Mammary epithelial cell (primary cell): ENCODE measurements at regions not wholly inside any gene's neighbourhood (a gene's known extent, or its start where the extent isn't known, plus 50 kb on each side); places are given as distances from the start of the nearest gene placed in this dataset.
"Not testable (repeated sequence)": the region's sequence is repeated elsewhere in the genome, so short reads cannot be mapped to it uniquely, and the experiment has no call there.

Experiments used
- EZH2 ChIP-seq: IDR thresholded peaks from 2 replicates; pipeline ENCODE4 v1.6.1; 2012; ENCODE audit warnings: low read length, inconsistent platforms, borderline replicate concordance
- TF ChIP-seq, protein P1 (sequence below), 2 donors: IDR thresholded peaks in 1 of 2; conservative IDR thresholded peaks in 1 of 2; 2 replicates each; pipeline ENCODE4 v1.5.1; 2011 to 2012; ENCODE audit warnings: inconsistent platforms in 2 of 2, low read length in 2 of 2, mild to moderate bottlenecking in 2 of 2, control low read depth in 1 of 2, low read depth in 1 of 2; ENCODE audit not compliant: insufficient read depth in 1 of 2; ENCODE audit errors: extremely low read depth in 1 of 2

DNA sequence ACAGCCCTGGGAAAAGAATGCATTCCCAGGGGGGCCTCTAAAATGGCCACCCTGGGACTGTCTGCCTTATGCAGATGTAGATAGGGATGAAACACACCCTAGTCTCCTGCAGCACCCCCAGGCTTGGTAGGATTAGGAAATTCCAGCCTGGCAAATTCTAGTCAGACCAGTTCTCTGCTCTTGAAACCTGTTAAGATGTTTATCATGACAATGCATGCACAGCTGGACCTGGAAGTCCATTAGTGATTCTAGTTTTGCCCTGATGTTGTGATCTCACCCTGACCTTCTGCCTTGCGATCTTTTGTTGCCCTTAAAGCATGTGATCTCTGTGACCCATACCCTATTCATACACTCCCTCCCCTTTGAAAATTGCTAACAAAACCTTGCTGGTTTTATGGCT, 337.7 kb downstream of the GUCY2F start:
- TF ChIP-seq, protein P1, sequence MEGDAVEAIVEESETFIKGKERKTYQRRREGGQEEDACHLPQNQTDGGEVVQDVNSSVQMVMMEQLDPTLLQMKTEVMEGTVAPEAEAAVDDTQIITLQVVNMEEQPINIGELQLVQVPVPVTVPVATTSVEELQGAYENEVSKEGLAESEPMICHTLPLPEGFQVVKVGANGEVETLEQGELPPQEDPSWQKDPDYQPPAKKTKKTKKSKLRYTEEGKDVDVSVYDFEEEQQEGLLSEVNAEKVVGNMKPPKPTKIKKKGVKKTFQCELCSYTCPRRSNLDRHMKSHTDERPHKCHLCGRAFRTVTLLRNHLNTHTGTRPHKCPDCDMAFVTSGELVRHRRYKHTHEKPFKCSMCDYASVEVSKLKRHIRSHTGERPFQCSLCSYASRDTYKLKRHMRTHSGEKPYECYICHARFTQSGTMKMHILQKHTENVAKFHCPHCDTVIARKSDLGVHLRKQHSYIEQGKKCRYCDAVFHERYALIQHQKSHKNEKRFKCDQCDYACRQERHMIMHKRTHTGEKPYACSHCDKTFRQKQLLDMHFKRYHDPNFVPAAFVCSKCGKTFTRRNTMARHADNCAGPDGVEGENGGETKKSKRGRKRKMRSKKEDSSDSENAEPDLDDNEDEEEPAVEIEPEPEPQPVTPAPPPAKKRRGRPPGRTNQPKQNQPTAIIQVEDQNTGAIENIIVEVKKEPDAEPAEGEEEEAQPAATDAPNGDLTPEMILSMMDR (conservative IDR thresholded peaks at IDR 0.05 in 1 of 2, IDR thresholded peaks at IDR 0.05 in 1 of 2; ENCODE audit: extremely low read depth in 1 of 2, insufficient read depth in 1 of 2, low read depth in 1 of 2, low read length in 2 of 2) = not testable (repeated sequence)
- TF ChIP-seq EZH2 = not testable (repeated sequence)
